LNCAP (cell line): ENCODE measurements at regions not wholly inside any gene's neighbourhood (a gene's known extent, or its start where the extent isn't known, plus 50 kb on each side); places are given as distances from the start of the nearest gene placed in this dataset.

Experiments used
- CTCF ChIP-seq: fragments of 450-650 bp; IDR thresholded peaks from 2 replicates; pipeline ENCODE4 v1.5.1; 2017; ENCODE audit warnings: mild to moderate bottlenecking

GRCh38 chr1:238950784-238951183 lies 435.6 kb upstream of the CHRM3 start:
- no peak for TF ChIP-seq CTCF

- no peak for TF ChIP-seq CTCF
Measured at GRCh38 chr1:238950017-238950416, 436.4 kb upstream of the CHRM3 start.

GRCh38 chr1:238944028-238944427 lies 442.3 kb upstream of the CHRM3 start:
- no peak for TF ChIP-seq CTCF

- TF ChIP-seq CTCF = no peak
Measured at GRCh38 chr1:238927899-238928298, 458.5 kb upstream of the CHRM3 start.

- TF ChIP-seq CTCF = no peak
Measured at GRCh38 chr1:238916828-238917227, 469.5 kb upstream of the CHRM3 start.

GRCh38 chr1:238914346-238914745 lies 472.0 kb upstream of the CHRM3 start:
- TF ChIP-seq CTCF = no peak

- TF ChIP-seq CTCF = no peak
Measured at GRCh38 chr1:238913210-238913609, 473.2 kb upstream of the CHRM3 start.

- TF ChIP-seq CTCF = no peak
Measured at GRCh38 chr1:238912148-238912547, 474.2 kb upstream of the CHRM3 start.
